Body of pancreas (tissue), 4 donors: ENCODE measurements at regions not wholly inside any gene's neighbourhood (a gene's known extent, or its start where the extent isn't known, plus 50 kb on each side); places are given as distances from the start of the nearest gene placed in this dataset.

Source experiments
- ATAC-seq: fragments of 150-250 bp; one replicate; pipeline ENCODE4 v1.9.1; 2016
- DNase-seq, 4 donors: peaks; one replicate each; pipeline ENCODE4 v3.0.0-alpha.2; 2019
- H3K27ac ChIP-seq, 4 donors: fragments of 200-600 bp; sonication (generic); 1 replicate in 3 of 4; 2 replicates in 1 of 4; pipeline versions ENCODE4 v1.5.1 to v1.6.1; 2016 to 2019; ENCODE audit warnings: mild to moderate bottlenecking in 1 of 4, mixed read lengths in 1 of 4, moderate library complexity in 1 of 4
- H3K27me3 ChIP-seq, 2 donors: fragments of 200-600 bp; sonication (generic); one replicate each; pipeline ENCODE4 v1.6.0; 2016; ENCODE audit warnings: mild to moderate bottlenecking in 1 of 2
- H3K36me3 ChIP-seq, 2 donors: fragments of 200-600 bp; sonication (generic); replicated peaks in 1 of 2; 2 replicates each; pipeline ENCODE4 v1.5.1; 2016; ENCODE audit warnings: low read depth in 2 of 2; ENCODE audit not compliant: insufficient read depth in 1 of 2
- H3K4me1 ChIP-seq: fragments of 200-600 bp; sonication (generic); one replicate; pipeline ENCODE4 v1.6.0; 2016
- H3K4me3 ChIP-seq, 2 donors: fragments of 200-600 bp; sonication (generic); 1 replicate in 1 of 2; 2 replicates in 1 of 2; pipeline ENCODE4 v1.5.1; 2016 to 2019
- H3K9me3 ChIP-seq, 3 donors: fragments of 200-600 bp; sonication (generic); 1 replicate in 2 of 3; 2 replicates in 1 of 3; pipeline ENCODE4 v1.5.1; 2016
- CTCF ChIP-seq, 7 experiments: fragments of 450-650 bp in 4 of 7; fragments of 200-600 bp in 3 of 7; sonication (generic) in 3 of 7; IDR thresholded peaks; one replicate each; pipeline ENCODE4 v1.5.1; 2016 to 2019; ENCODE audit warnings: antibody characterized with exemption in 7 of 7
- POLR2A ChIP-seq, 3 donors: fragments of 450-650 bp; IDR thresholded peaks; one replicate each; pipeline ENCODE4 v1.6.1; 2016; ENCODE audit warnings: antibody characterized with exemption in 3 of 3, mild to moderate bottlenecking in 2 of 3
- WGBS, 2 donors: methylation state at CpG; one replicate each; pipeline ENCODE4 v1.1.5; 2017; 5-methylcytosine and 5-hydroxymethylcytosine counted together
- intact Hi-C: fragments of 100-400 bp; cut with DNase I; formaldehyde crosslinking; loops from one replicate; pipeline ENCODE4 v1.15.1; 2023

GRCh38 chr20:63091901-63092659 is 85.3 kb upstream of the BHLHE23 start:
- peak in 3 of 4 donors; percentile 2 to 7 (median 4) for DNase-seq
- Histone ChIP-seq H3K36me3 (no peaks in the 10 kb centered on the region), H3K4me1 (no peaks in the 10 kb centered on the region), H3K4me3 (no peak overlapping the region), H3K27ac (no peak overlapping the region), H3K27me3 (no peaks in the 10 kb centered on the region), H3K9me3 (no peaks in the 10 kb centered on the region)
- TF ChIP-seq POLR2A (IDR thresholded peaks at IDR 0.05) (no peak), CTCF (IDR thresholded peaks at IDR 0.05) (no peak)
- ATAC-seq: no peak
- WGBS, 2 donors: 57 to 64% methylated on average over 17 to 29 of the region's 31 CpGs
- intact Hi-C loops: no loop called here

GRCh38 chr20:63090682-63091571 is 84.2 kb upstream of the BHLHE23 start:
- ATAC-seq: no peak
- Histone ChIP-seq H3K9me3 (no peaks in the 10 kb centered on the region), H3K27me3 (no peaks in the 10 kb centered on the region), H3K27ac (no peak overlapping the region), H3K4me1 (no peaks in the 10 kb centered on the region), H3K4me3 (no peak overlapping the region), H3K36me3 (no peaks in the 10 kb centered on the region)
- intact Hi-C loops: no loop called here
- peak in 2 of 4 donors; percentile 1 to 5 for DNase-seq
- TF ChIP-seq CTCF (IDR thresholded peaks at IDR 0.05) (no peak), POLR2A (IDR thresholded peaks at IDR 0.05) (no peak)
- WGBS, 2 donors: 49 to 63% methylated on average over 26 to 30 of the region's 30 CpGs

- intact Hi-C loops: no loop called here
- no peaks in the 10 kb centered on the region for H3K36me3 ChIP-seq
- no peak overlapping the region for H3K4me3 ChIP-seq
- no peak overlapping the region for H3K27ac ChIP-seq
- no peaks in the 10 kb centered on the region for H3K27me3 ChIP-seq
- TF ChIP-seq POLR2A (IDR thresholded peaks at IDR 0.05): no peak
- no peak for TF ChIP-seq CTCF (IDR thresholded peaks at IDR 0.05)
- WGBS, 2 donors: 57 to 75% methylated on average over 7 of the region's 7 CpGs
- H3K9me3 ChIP-seq: no peaks in the 10 kb centered on the region
- no peak for ATAC-seq
- DNase-seq: peak in 1 of 4 donors; percentile 1
- no peaks in the 10 kb centered on the region for H3K4me1 ChIP-seq
These were observed 83.3 kb upstream of the BHLHE23 start for GRCh38 chr20:63090052-63090451.

- Histone ChIP-seq H3K9me3 (no peaks in the 10 kb centered on the region), H3K4me3 (no peak overlapping the region), H3K4me1 (no peaks in the 10 kb centered on the region), H3K27me3 (no peaks in the 10 kb centered on the region), H3K36me3 (no peaks in the 10 kb centered on the region), H3K27ac (no peak overlapping the region)
- intact Hi-C loops: no loop called here
- TF ChIP-seq POLR2A (IDR thresholded peaks at IDR 0.05) (no peak), CTCF (IDR thresholded peaks at IDR 0.05) (no peak)
- ATAC-seq (no peak), DNase-seq (peak in 3 of 4 donors; percentile 4 to 9 (median 7))
- 60 to 64% methylated on average over 29 to 37 of the region's 37 CpGs for WGBS, 2 donors
These were observed 82.5 kb upstream of the BHLHE23 start for GRCh38 chr20:63089051-63089907.
